ENCODE measurements at regions not wholly inside any gene's neighbourhood (a gene's known extent, or its start where the extent isn't known, plus 50 kb on each side); places are given as distances from the start of the nearest gene placed in this dataset.

- TF ChIP-seq RAD21 (IDR thresholded peaks at IDR 0.05; ENCODE audit: low read depth): no peak
- TF ChIP-seq MAX (IDR thresholded peaks at IDR 0.05): no peak
- TF ChIP-seq EP300 (IDR thresholded peaks at IDR 0.05; ENCODE audit: borderline replicate concordance): no peak
- no peak for TF ChIP-seq CEBPB (IDR thresholded peaks at IDR 0.05)
- TF ChIP-seq ZBTB7A (IDR thresholded peaks at IDR 0.05; ENCODE audit: low read depth): no peak
- TF ChIP-seq, protein P1, sequence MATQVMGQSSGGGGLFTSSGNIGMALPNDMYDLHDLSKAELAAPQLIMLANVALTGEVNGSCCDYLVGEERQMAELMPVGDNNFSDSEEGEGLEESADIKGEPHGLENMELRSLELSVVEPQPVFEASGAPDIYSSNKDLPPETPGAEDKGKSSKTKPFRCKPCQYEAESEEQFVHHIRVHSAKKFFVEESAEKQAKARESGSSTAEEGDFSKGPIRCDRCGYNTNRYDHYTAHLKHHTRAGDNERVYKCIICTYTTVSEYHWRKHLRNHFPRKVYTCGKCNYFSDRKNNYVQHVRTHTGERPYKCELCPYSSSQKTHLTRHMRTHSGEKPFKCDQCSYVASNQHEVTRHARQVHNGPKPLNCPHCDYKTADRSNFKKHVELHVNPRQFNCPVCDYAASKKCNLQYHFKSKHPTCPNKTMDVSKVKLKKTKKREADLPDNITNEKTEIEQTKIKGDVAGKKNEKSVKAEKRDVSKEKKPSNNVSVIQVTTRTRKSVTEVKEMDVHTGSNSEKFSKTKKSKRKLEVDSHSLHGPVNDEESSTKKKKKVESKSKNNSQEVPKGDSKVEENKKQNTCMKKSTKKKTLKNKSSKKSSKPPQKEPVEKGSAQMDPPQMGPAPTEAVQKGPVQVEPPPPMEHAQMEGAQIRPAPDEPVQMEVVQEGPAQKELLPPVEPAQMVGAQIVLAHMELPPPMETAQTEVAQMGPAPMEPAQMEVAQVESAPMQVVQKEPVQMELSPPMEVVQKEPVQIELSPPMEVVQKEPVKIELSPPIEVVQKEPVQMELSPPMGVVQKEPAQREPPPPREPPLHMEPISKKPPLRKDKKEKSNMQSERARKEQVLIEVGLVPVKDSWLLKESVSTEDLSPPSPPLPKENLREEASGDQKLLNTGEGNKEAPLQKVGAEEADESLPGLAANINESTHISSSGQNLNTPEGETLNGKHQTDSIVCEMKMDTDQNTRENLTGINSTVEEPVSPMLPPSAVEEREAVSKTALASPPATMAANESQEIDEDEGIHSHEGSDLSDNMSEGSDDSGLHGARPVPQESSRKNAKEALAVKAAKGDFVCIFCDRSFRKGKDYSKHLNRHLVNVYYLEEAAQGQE (IDR thresholded peaks at IDR 0.05; ENCODE audit: low read depth): no peak
- TF ChIP-seq EGR1 (IDR thresholded peaks at IDR 0.05): no peak
- TF ChIP-seq, protein P2, sequence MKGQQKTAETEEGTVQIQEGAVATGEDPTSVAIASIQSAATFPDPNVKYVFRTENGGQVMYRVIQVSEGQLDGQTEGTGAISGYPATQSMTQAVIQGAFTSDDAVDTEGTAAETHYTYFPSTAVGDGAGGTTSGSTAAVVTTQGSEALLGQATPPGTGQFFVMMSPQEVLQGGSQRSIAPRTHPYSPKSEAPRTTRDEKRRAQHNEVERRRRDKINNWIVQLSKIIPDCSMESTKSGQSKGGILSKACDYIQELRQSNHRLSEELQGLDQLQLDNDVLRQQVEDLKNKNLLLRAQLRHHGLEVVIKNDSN (IDR thresholded peaks at IDR 0.05): no peak
- no peak for TF ChIP-seq TCF12 (IDR thresholded peaks at IDR 0.05; ENCODE audit: low read depth)
These were observed 771.6 kb downstream of the EFNB2 start for GRCh38 chr13:105763851-105764250.
